ENCODE measurements at regions not wholly inside any gene's neighbourhood (a gene's known extent, or its start where the extent isn't known, plus 50 kb on each side); places are given as distances from the start of the nearest gene placed in this dataset.

DNA sequence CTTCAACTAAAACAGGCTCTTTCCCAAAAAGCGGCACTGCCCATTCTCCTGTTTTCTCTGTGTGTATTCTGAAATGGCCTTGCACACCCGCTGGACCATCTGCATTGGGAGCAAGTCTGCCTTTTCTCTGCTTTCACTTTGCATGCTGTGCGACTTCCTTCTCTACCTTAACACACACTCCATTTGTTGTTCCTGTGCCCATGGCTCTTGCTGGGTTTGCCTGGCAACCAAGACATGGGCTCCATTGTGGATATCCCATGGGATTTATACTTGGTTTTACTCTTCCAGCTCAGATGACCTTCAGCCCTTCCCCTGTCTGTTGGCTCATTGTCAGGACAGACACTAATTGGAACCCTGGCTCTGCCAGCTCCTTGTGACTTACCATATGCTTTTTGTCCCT is 465.3 kb downstream of the REEP3 start:
- Histone ChIP-seq H3K27ac (ENCODE audit: low read depth) (no peak overlapping the region), H2AFZ (no peak overlapping the region), H3K9me2 (ENCODE audit: insufficient read depth) (no peaks in the 10 kb centered on the region; the same call in 1 of the 2 replicates), H3K4me1 (ENCODE audit: insufficient read depth) (no peaks in the 10 kb centered on the region), H3F3A (replicated peaks; ENCODE audit: low read depth) (no peaks in the 10 kb centered on the region), H3K4me3 (no peak overlapping the region), H4K20me1 (replicated peaks; ENCODE audit: insufficient read depth) (no peaks in the 10 kb centered on the region), H3K27me3 (ENCODE audit: insufficient read depth) (no peaks in the 10 kb centered on the region), H3K79me2 (replicated peaks; ENCODE audit: insufficient read depth) (no peaks in the 10 kb centered on the region), H3K4me2 (no peak overlapping the region), H3K36me3 (ENCODE audit: insufficient read depth) (peaks cover 6% of the 10 kb centered on the region)
- Mint-ChIP-seq H3K4me3 (no peak overlapping the region), H3K4me1 (no peaks in the 10 kb centered on the region), H3K36me3 (ENCODE audit: low read depth) (peaks cover 44% of the 10 kb centered on the region), H3K27ac (no peak overlapping the region), H3K9me3 (peaks cover 59% of the 10 kb centered on the region), H3K27me3 (ENCODE audit: insufficient read depth, low read depth, poor library complexity) (peaks cover 2% of the 10 kb centered on the region)
- TF ChIP-seq POLR2AphosphoS5 (IDR thresholded peaks at IDR 0.05; ENCODE audit: low read depth), result no peak
- no peak for TF ChIP-seq CREB1 (CRISPR knock-in tag; IDR thresholded peaks at IDR 0.05; ENCODE audit: low read depth)
- TF ChIP-seq EZH2 (IDR thresholded peaks at IDR 0.05; ENCODE audit: low read depth, unreplicated experiment), result no peak
- no peak for TF ChIP-seq ZNF114 (CRISPR knock-in tag; IDR thresholded peaks at IDR 0.05)
- TF ChIP-seq EZH2phosphoT487 (IDR thresholded peaks at IDR 0.05; ENCODE audit: unreplicated experiment), result no peak
- TF ChIP-seq JUNB (IDR thresholded peaks at IDR 0.05; ENCODE audit: unreplicated experiment), result no peak
- TF ChIP-seq, protein P1, sequence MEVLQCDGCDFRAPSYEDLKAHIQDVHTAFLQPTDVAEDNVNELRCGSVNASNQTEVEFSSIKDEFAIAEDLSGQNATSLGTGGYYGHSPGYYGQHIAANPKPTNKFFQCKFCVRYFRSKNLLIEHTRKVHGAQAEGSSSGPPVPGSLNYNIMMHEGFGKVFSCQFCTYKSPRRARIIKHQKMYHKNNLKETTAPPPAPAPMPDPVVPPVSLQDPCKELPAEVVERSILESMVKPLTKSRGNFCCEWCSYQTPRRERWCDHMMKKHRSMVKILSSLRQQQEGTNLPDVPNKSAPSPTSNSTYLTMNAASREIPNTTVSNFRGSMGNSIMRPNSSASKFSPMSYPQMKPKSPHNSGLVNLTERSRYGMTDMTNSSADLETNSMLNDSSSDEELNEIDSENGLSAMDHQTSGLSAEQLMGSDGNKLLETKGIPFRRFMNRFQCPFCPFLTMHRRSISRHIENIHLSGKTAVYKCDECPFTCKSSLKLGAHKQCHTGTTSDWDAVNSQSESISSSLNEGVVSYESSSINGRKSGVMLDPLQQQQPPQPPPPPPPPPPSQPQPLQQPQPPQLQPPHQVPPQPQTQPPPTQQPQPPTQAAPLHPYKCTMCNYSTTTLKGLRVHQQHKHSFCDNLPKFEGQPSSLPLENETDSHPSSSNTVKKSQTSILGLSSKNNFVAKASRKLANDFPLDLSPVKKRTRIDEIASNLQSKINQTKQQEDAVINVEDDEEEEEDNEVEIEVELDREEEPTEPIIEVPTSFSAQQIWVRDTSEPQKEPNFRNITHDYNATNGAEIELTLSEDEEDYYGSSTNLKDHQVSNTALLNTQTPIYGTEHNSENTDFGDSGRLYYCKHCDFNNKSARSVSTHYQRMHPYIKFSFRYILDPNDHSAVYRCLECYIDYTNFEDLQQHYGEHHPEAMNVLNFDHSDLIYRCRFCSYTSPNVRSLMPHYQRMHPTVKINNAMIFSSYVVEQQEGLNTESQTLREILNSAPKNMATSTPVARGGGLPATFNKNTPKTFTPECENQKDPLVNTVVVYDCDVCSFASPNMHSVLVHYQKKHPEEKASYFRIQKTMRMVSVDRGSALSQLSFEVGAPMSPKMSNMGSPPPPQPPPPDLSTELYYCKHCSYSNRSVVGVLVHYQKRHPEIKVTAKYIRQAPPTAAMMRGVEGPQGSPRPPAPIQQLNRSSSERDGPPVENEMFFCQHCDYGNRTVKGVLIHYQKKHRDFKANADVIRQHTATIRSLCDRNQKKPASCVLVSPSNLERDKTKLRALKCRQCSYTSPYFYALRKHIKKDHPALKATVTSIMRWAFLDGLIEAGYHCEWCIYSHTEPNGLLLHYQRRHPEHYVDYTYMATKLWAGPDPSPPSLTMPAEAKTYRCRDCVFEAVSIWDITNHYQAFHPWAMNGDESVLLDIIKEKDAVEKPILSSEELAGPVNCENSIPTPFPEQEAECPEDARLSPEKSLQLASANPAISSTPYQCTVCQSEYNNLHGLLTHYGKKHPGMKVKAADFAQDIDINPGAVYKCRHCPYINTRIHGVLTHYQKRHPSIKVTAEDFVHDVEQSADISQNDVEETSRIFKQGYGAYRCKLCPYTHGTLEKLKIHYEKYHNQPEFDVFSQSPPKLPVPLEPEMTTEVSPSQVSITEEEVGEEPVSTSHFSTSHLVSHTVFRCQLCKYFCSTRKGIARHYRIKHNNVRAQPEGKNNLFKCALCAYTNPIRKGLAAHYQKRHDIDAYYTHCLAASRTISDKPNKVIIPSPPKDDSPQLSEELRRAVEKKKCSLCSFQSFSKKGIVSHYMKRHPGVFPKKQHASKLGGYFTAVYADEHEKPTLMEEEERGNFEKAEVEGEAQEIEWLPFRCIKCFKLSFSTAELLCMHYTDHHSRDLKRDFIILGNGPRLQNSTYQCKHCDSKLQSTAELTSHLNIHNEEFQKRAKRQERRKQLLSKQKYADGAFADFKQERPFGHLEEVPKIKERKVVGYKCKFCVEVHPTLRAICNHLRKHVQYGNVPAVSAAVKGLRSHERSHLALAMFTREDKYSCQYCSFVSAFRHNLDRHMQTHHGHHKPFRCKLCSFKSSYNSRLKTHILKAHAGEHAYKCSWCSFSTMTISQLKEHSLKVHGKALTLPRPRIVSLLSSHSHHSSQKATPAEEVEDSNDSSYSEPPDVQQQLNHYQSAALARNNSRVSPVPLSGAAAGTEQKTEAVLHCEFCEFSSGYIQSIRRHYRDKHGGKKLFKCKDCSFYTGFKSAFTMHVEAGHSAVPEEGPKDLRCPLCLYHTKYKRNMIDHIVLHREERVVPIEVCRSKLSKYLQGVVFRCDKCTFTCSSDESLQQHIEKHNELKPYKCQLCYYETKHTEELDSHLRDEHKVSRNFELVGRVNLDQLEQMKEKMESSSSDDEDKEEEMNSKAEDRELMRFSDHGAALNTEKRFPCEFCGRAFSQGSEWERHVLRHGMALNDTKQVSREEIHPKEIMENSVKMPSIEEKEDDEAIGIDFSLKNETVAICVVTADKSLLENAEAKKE (CRISPR knock-in tag; IDR thresholded peaks at IDR 0.05), result no peak
- no peak for TF ChIP-seq STAT1 (IDR thresholded peaks at IDR 0.05; ENCODE audit: unreplicated experiment)
- no peak for TF ChIP-seq ETS1 (IDR thresholded peaks at IDR 0.05)
- TF ChIP-seq ZNF331 (CRISPR knock-in tag; IDR thresholded peaks at IDR 0.05; ENCODE audit: low read depth), result no peak
- TF ChIP-seq CTCF (conservative IDR thresholded peaks at IDR 0.05; ENCODE audit: low read depth in 2 of 2), result no peak
- TF ChIP-seq REST (IDR thresholded peaks at IDR 0.05; ENCODE audit: unreplicated experiment), result no peak
- no peak for TF ChIP-seq NANOG (IDR thresholded peaks at IDR 0.05; ENCODE audit: borderline replicate concordance)
- DNase-seq (ENCODE audit: low spot score), result no peak
- ATAC-seq, result no peak
